ENCODE measurements at regions not wholly inside any gene's neighbourhood (a gene's known extent, or its start where the extent isn't known, plus 50 kb on each side); places are given as distances from the start of the nearest gene placed in this dataset.

DNA sequence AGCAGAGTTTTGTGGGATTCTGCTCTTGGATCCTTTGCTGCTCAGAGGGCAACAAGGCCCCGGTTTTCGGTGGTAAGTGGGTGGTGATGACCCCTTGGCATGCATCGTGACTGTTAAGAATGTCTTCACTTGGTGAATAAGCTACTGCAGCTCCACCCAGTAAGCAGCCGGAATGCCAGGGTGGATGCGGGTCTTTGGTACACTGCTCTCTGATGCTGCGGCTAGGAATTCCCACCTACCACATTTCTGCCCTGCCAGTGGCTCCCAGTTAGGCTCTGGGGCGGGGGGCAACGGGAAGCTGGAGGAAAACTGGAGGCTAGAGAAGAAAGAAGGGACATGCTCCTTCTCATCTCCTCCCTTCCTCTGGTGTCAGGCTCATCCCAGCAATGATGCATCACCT lies 180.4 kb upstream of the GALNT2 start:
- no peak overlapping the region for H3K4me3 ChIP-seq (ENCODE audit: low read depth, low read length)
- TF ChIP-seq, protein P1, sequence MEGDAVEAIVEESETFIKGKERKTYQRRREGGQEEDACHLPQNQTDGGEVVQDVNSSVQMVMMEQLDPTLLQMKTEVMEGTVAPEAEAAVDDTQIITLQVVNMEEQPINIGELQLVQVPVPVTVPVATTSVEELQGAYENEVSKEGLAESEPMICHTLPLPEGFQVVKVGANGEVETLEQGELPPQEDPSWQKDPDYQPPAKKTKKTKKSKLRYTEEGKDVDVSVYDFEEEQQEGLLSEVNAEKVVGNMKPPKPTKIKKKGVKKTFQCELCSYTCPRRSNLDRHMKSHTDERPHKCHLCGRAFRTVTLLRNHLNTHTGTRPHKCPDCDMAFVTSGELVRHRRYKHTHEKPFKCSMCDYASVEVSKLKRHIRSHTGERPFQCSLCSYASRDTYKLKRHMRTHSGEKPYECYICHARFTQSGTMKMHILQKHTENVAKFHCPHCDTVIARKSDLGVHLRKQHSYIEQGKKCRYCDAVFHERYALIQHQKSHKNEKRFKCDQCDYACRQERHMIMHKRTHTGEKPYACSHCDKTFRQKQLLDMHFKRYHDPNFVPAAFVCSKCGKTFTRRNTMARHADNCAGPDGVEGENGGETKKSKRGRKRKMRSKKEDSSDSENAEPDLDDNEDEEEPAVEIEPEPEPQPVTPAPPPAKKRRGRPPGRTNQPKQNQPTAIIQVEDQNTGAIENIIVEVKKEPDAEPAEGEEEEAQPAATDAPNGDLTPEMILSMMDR (conservative IDR thresholded peaks at IDR 0.05; ENCODE audit: low read depth, low read length) = no peak
- DNase-seq (ENCODE audit: low read depth) = no peak

DNA sequence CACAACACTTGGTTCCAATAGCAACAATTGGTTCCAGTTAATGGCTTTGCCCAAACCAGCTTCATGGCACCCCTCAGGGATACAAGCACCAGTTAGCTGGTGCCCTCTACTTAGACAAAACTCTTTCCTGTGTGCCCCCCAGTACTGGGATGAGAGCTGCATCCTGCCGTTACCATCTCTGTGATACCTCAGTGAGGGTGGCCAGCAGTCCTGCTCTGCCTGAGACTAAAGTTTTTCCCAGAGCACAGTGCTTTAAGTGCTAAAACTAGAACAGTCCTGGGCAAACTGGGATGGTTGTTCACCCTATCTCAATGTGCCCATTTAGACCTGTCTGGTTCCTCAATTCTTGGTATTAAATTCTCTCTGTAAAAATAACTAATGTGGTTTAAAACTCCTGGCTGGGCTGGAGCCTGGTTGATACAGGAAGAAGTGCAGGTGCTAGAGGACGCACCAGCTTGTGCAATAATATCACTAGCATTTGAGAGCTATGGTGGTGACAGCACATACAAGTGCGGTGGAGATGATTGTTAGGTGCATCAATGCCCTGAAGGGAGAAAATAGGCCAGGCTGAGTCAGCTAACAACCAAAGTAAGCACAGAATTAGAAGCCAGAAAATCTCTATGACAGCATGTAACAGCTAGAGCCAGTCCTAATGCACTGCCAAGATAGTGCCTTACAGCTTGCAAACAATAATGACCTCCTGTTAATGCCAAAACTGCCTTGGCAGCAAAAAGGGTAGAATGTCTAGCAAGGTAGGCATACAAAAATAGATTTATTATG lies 179.8 kb upstream of the GALNT2 start:
- no peak for DNase-seq (ENCODE audit: low read depth)
- no peak overlapping the region for H3K4me3 ChIP-seq (ENCODE audit: low read depth, low read length)
- TF ChIP-seq, protein P1 (conservative IDR thresholded peaks at IDR 0.05; ENCODE audit: low read depth, low read length) = no peak

DNA sequence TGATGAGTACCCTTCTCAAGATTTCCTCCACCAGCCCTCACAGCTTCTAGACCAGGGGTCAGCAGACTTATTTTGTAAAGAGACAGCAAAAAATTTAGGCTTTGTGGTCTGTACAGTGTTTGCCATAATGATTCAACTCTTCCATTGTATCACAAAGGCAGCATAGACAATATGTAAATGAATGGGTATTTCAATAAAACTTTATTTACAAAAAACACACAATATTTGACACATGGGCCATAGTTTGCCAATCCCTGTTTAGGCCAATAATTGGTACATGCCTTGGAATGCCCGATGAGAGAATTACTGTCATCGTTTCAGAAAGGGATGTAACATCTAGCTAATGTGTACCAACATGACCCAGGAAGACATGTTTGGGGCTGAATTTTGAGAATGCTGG lies 178.9 kb upstream of the GALNT2 start:
- DNase-seq (ENCODE audit: low read depth) = no peak
- TF ChIP-seq, protein P1 (conservative IDR thresholded peaks at IDR 0.05; ENCODE audit: low read depth, low read length) = no peak
- no peak overlapping the region for H3K4me3 ChIP-seq (ENCODE audit: low read depth, low read length)

DNA sequence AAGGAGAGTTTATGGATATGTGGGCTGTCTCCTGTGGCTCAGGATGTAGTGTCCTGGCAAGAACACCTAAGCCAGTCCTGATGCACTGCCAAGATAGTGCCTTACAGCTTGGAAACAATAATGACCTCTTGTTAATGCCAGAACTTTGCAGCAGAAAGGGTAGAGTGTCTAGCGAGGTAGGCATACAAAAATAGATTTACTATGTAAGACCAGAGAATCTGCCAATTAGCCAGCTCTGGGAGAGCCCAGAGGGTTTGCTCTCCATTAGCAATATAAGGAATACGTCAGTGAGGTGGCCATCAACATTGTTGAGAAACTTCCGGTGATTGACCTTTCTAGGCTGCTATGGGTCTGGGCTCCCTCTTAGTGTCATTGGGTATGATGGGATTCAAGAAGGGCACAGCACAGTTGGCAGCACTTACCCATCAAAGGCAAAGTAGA lies 178.5 kb upstream of the GALNT2 start:
- no peak overlapping the region for H3K4me3 ChIP-seq (ENCODE audit: low read depth, low read length)
- DNase-seq (ENCODE audit: low read depth) = no peak
- TF ChIP-seq, protein P1 (conservative IDR thresholded peaks at IDR 0.05; ENCODE audit: low read depth, low read length) = no peak

DNA sequence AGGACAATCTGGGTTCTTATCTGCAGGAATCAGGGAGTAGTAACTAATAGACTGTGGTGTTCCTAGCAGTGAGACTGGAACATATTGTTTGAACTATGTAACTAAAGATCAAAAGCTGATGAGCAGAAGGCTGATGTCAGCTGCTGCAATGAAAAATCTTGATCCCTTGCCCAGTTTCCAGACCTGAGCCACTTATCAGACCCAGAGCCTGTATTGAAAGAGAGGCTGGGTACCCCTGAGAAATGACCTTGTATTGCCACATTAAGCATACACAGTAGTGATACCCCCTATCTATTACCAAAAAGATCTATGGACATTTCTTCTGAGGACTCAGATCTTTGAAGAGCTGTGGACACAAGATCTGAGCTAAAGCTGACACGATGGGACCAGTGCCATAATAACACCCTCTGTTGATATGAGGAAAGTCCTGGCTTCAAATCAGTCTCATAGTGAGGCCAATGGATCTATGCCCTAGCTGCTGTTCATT lies 178.0 kb upstream of the GALNT2 start:
- no peak overlapping the region for H3K4me3 ChIP-seq (ENCODE audit: low read depth, low read length)
- DNase-seq (ENCODE audit: low read depth) = no peak
- TF ChIP-seq, protein P1 (conservative IDR thresholded peaks at IDR 0.05; ENCODE audit: low read depth, low read length) = no peak

DNA sequence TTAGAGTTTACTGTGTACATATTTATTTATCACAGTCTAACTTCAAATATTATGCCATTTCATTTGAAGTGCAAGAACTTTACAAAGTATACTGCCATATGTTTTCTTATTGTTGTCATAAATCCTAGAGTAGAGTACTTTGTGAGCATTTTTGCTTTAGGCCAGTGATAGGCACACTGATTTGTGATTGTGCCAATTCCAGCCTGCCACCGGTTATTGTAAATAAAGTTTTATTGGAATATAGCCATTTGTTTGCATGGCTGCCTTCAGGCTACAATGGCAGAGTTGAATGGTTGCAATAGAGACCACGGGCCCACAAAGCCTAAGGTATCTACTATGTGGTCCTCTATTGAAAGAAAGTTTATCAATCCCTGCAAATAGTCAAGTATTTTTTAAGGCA lies 175.8 kb upstream of the GALNT2 start:
- no peak overlapping the region for H3K4me3 ChIP-seq (ENCODE audit: low read depth, low read length)
- TF ChIP-seq, protein P1 (conservative IDR thresholded peaks at IDR 0.05; ENCODE audit: low read depth, low read length) = no peak
- DNase-seq (ENCODE audit: low read depth) = no peak
